HG02970 (cell line): ENCODE measurements at regions not wholly inside any gene's neighbourhood (a gene's known extent, or its start where the extent isn't known, plus 50 kb on each side); places are given as distances from the start of the nearest gene placed in this dataset.
A peak's percentile ranks its signal among the peaks of the same experiment; 100 is the strongest.
"Not testable (repeated sequence)": the region's sequence is repeated elsewhere in the genome, so short reads cannot be mapped to it uniquely, and the experiment has no call there.

Source experiments
- ATAC-seq: cut with Tn5 transposase; IDR thresholded peaks from one replicate; pipeline ENCODE4 v1.9.1; 2021; ENCODE audit warnings: mild to moderate bottlenecking, moderate library complexity, moderate number of reproducible peaks; ENCODE audit not compliant: unreplicated experiment, low FRiP score

- no peak for ATAC-seq
These were observed 101.0 kb upstream of the MTHFD1L start for GRCh38 chr6:150764334-150765066.

- ATAC-seq, result peak; percentile 64
These were observed 100.3 kb upstream of the MTHFD1L start for GRCh38 chr6:150765067-150765764.

- ATAC-seq, result no peak
These were observed 99.1 kb upstream of the MTHFD1L start for GRCh38 chr6:150766201-150766997.

GRCh38 chr6:150767161-150767560 is 98.3 kb upstream of the MTHFD1L start:
- no peak for ATAC-seq

- no peak for ATAC-seq
These were observed 97.9 kb upstream of the MTHFD1L start for GRCh38 chr6:150767571-150768018.

- no peak for ATAC-seq
These were observed 94.9 kb upstream of the MTHFD1L start for GRCh38 chr6:150770637-150771036.

GRCh38 chr6:150773969-150774368 is 91.5 kb upstream of the MTHFD1L start:
- no peak for ATAC-seq

GRCh38 chr6:150775415-150776203 is 89.9 kb upstream of the MTHFD1L start:
- no peak for ATAC-seq

- no peak for ATAC-seq
These were observed 87.8 kb upstream of the MTHFD1L start for GRCh38 chr6:150777736-150778135.

GRCh38 chr6:150783813-150784212 is 81.7 kb upstream of the MTHFD1L start:
- no peak for ATAC-seq

GRCh38 chr6:150787429-150787828 is 78.1 kb upstream of the MTHFD1L start:
- ATAC-seq, result no peak

- no peak for ATAC-seq
These were observed 77.4 kb upstream of the MTHFD1L start for GRCh38 chr6:150788089-150788488.

- ATAC-seq, result not testable (repeated sequence)
These were observed 75.6 kb upstream of the MTHFD1L start for GRCh38 chr6:150789906-150790305.

GRCh38 chr6:150791717-150792116 is 73.8 kb upstream of the MTHFD1L start:
- ATAC-seq, result no peak

- no peak for ATAC-seq
These were observed 67.6 kb upstream of the MTHFD1L start for GRCh38 chr6:150797949-150798348.

GRCh38 chr6:150799276-150799805 is 66.2 kb upstream of the MTHFD1L start:
- no peak for ATAC-seq

- no peak for ATAC-seq
These were observed 64.7 kb upstream of the MTHFD1L start for GRCh38 chr6:150800674-150801314.

- no peak for ATAC-seq
These were observed 58.7 kb upstream of the MTHFD1L start for GRCh38 chr6:150806790-150807189.

- peak; percentile 41 for ATAC-seq
These were observed 52.0 kb upstream of the MTHFD1L start for GRCh38 chr6:150813319-150813992.
